ENCODE measurements at regions not wholly inside any gene's neighbourhood (a gene's known extent, or its start where the extent isn't known, plus 50 kb on each side); places are given as distances from the start of the nearest gene placed in this dataset.
"Not testable (repeated sequence)": the region's sequence is repeated elsewhere in the genome, so short reads cannot be mapped to it uniquely, and the experiment has no call there.

GRCh38 chr22:21150863-21151262, 105.1 kb downstream of the LRRC74B start:
- H3K27ac ChIP-seq (ENCODE audit: low read depth in 1 of 2, low read length in 2 of 2); H3K27ac Mint-ChIP-seq; H3K4me3 ChIP-seq (replicated peaks in 1 of 3; ENCODE audit: low read depth in 2 of 3, low read length in 3 of 3); H3K36me3 Mint-ChIP-seq; H3K4me1 ChIP-seq (ENCODE audit: control insufficient read depth in 1 of 2, insufficient read depth in 2 of 2, low read length in 2 of 2); H3K27me3 ChIP-seq (ENCODE audit: control insufficient read depth in 2 of 2, insufficient read depth in 2 of 2, low read length in 2 of 2); H2AFZ ChIP-seq (ENCODE audit: insufficient read depth, low read depth, low read length, poor library complexity, severe bottlenecking); H3K4me1 Mint-ChIP-seq; H3K9me3 ChIP-seq (replicated peaks in 1 of 2; ENCODE audit: control insufficient read depth in 1 of 2, insufficient read depth in 1 of 2, low read length in 2 of 2); H3K4me2 ChIP-seq (replicated peaks; ENCODE audit: extremely low read depth, low read length, poor library complexity, severe bottlenecking); H3K36me3 ChIP-seq (replicated peaks in 1 of 2; ENCODE audit: control insufficient read depth in 1 of 2, insufficient read depth in 2 of 2, low read length in 2 of 2); H3K27me3 Mint-ChIP-seq (ENCODE audit: low read depth in 3 of 3); intact Hi-C loops (cut with micrococcal nuclease); H3K79me2 ChIP-seq (ENCODE audit: insufficient read depth, low read length); H4K20me1 ChIP-seq (ENCODE audit: insufficient read depth, low read length); H3K9ac ChIP-seq (ENCODE audit: insufficient read depth, low read length, poor library complexity, severe bottlenecking); H3K9me3 Mint-ChIP-seq; DNase-seq: not testable (repeated sequence)
- WGBS (ENCODE audit: insufficient coverage) = no CpG with 5 or more reads among the region's 8 CpGs
- peak overlapping the region in 1 of 2 donors; percentile 30 for H3K4me3 Mint-ChIP-seq

- not testable (repeated sequence) for H3K27me3 Mint-ChIP-seq (ENCODE audit: low read depth in 3 of 3)
Observed at GRCh38 chr22:21187841-21188240, 142.1 kb downstream of the LRRC74B start.

GRCh38 chr22:21212054-21212453, 166.3 kb downstream of the LRRC74B start:
- H3K27me3 Mint-ChIP-seq (ENCODE audit: low read depth in 3 of 3); H2AFZ ChIP-seq (ENCODE audit: insufficient read depth, low read depth, low read length, poor library complexity, severe bottlenecking); H4K20me1 ChIP-seq (ENCODE audit: insufficient read depth, low read length); intact Hi-C loops (cut with micrococcal nuclease); DNase-seq; H3K4me3 Mint-ChIP-seq; H3K4me2 ChIP-seq (replicated peaks; ENCODE audit: extremely low read depth, low read length, poor library complexity, severe bottlenecking); H3K4me1 Mint-ChIP-seq; H3K36me3 ChIP-seq (replicated peaks in 1 of 2; ENCODE audit: control insufficient read depth in 1 of 2, insufficient read depth in 2 of 2, low read length in 2 of 2); H3K9me3 Mint-ChIP-seq; H3K4me1 ChIP-seq (ENCODE audit: control insufficient read depth in 1 of 2, insufficient read depth in 2 of 2, low read length in 2 of 2); H3K79me2 ChIP-seq (ENCODE audit: insufficient read depth, low read length); H3K4me3 ChIP-seq (replicated peaks in 1 of 3; ENCODE audit: low read depth in 2 of 3, low read length in 3 of 3); H3K27ac Mint-ChIP-seq; H3K36me3 Mint-ChIP-seq; H3K27ac ChIP-seq (ENCODE audit: low read depth in 1 of 2, low read length in 2 of 2); H3K27me3 ChIP-seq (ENCODE audit: control insufficient read depth in 2 of 2, insufficient read depth in 2 of 2, low read length in 2 of 2); H3K9me3 ChIP-seq (replicated peaks in 1 of 2; ENCODE audit: control insufficient read depth in 1 of 2, insufficient read depth in 1 of 2, low read length in 2 of 2); H3K9ac ChIP-seq (ENCODE audit: insufficient read depth, low read length, poor library complexity, severe bottlenecking): not testable (repeated sequence)
- WGBS (ENCODE audit: insufficient coverage) = no CpG with 5 or more reads among the region's 6 CpGs

More at GRCh38 chr22:21187841-21188240, 142.1 kb downstream of the LRRC74B start:
- H3K36me3 Mint-ChIP-seq; H3K79me2 ChIP-seq (ENCODE audit: insufficient read depth, low read length); H3K27ac ChIP-seq (ENCODE audit: low read depth in 1 of 2, low read length in 2 of 2); H3K9me3 Mint-ChIP-seq; H3K4me3 Mint-ChIP-seq; H3K4me1 ChIP-seq (ENCODE audit: control insufficient read depth in 1 of 2, insufficient read depth in 2 of 2, low read length in 2 of 2); DNase-seq; intact Hi-C loops (cut with micrococcal nuclease); H3K27ac Mint-ChIP-seq; H4K20me1 ChIP-seq (ENCODE audit: insufficient read depth, low read length); H3K27me3 ChIP-seq (ENCODE audit: control insufficient read depth in 2 of 2, insufficient read depth in 2 of 2, low read length in 2 of 2); H3K9ac ChIP-seq (ENCODE audit: insufficient read depth, low read length, poor library complexity, severe bottlenecking); H3K4me3 ChIP-seq (replicated peaks in 1 of 3; ENCODE audit: low read depth in 2 of 3, low read length in 3 of 3); H2AFZ ChIP-seq (ENCODE audit: insufficient read depth, low read depth, low read length, poor library complexity, severe bottlenecking); H3K36me3 ChIP-seq (replicated peaks in 1 of 2; ENCODE audit: control insufficient read depth in 1 of 2, insufficient read depth in 2 of 2, low read length in 2 of 2); H3K9me3 ChIP-seq (replicated peaks in 1 of 2; ENCODE audit: control insufficient read depth in 1 of 2, insufficient read depth in 1 of 2, low read length in 2 of 2); H3K4me1 Mint-ChIP-seq; H3K4me2 ChIP-seq (replicated peaks; ENCODE audit: extremely low read depth, low read length, poor library complexity, severe bottlenecking): not testable (repeated sequence)
- WGBS (ENCODE audit: insufficient coverage) = no CpG with 5 or more reads among the region's 2 CpGs

- H3K4me3 Mint-ChIP-seq; H3K27me3 ChIP-seq (ENCODE audit: control insufficient read depth in 2 of 2, insufficient read depth in 2 of 2, low read length in 2 of 2); H3K36me3 Mint-ChIP-seq; H3K9me3 Mint-ChIP-seq; DNase-seq; H3K9me3 ChIP-seq (replicated peaks in 1 of 2; ENCODE audit: control insufficient read depth in 1 of 2, insufficient read depth in 1 of 2, low read length in 2 of 2); H4K20me1 ChIP-seq (ENCODE audit: insufficient read depth, low read length); H3K4me1 Mint-ChIP-seq; H3K4me3 ChIP-seq (replicated peaks in 1 of 3; ENCODE audit: low read depth in 2 of 3, low read length in 3 of 3); H3K4me2 ChIP-seq (replicated peaks; ENCODE audit: extremely low read depth, low read length, poor library complexity, severe bottlenecking); H3K79me2 ChIP-seq (ENCODE audit: insufficient read depth, low read length); H3K9ac ChIP-seq (ENCODE audit: insufficient read depth, low read length, poor library complexity, severe bottlenecking); H3K27ac ChIP-seq (ENCODE audit: low read depth in 1 of 2, low read length in 2 of 2); H3K27ac Mint-ChIP-seq; H3K27me3 Mint-ChIP-seq (ENCODE audit: low read depth in 3 of 3); intact Hi-C loops (cut with micrococcal nuclease); H3K36me3 ChIP-seq (replicated peaks in 1 of 2; ENCODE audit: control insufficient read depth in 1 of 2, insufficient read depth in 2 of 2, low read length in 2 of 2); H3K4me1 ChIP-seq (ENCODE audit: control insufficient read depth in 1 of 2, insufficient read depth in 2 of 2, low read length in 2 of 2); H2AFZ ChIP-seq (ENCODE audit: insufficient read depth, low read depth, low read length, poor library complexity, severe bottlenecking): not testable (repeated sequence)
- no CpG with 5 or more reads among the region's 24 CpGs for WGBS (ENCODE audit: insufficient coverage)
Observed at GRCh38 chr22:21215973-21216731, 167.4 kb upstream of the RIMBP3B start.

Measured in CD14-positive monocyte (primary cell).